ENCODE measurements at regions not wholly inside any gene's neighbourhood (a gene's known extent, or its start where the extent isn't known, plus 50 kb on each side); places are given as distances from the start of the nearest gene placed in this dataset.
A peak's percentile ranks its signal among the peaks of the same experiment; 100 is the strongest.

- H3K4me3 ChIP-seq (ENCODE audit: low read length): no peak overlapping the region
Measured at GRCh38 chr5:169351721-169352120, 50.8 kb upstream of the SLIT3 start.

GRCh38 chr5:169350759-169351240 is 49.9 kb upstream of the SLIT3 start:
- Histone ChIP-seq H3K4me1 (ENCODE audit: control insufficient read depth, insufficient read depth, low read length) (peaks cover 43% of the 10 kb centered on the region), H3K9ac (ENCODE audit: low read depth, low read length) (no peak overlapping the region), H3K4me2 (ENCODE audit: low read length) (peak overlapping the region; percentile 46), H3K4me3 (ENCODE audit: low read length) (no peak overlapping the region), H3K27me3 (ENCODE audit: control insufficient read depth, insufficient read depth, low read length) (no peaks in the 10 kb centered on the region), H3K36me3 (ENCODE audit: insufficient read depth, low read length) (no peaks in the 10 kb centered on the region), H3K9me3 (replicated peaks; ENCODE audit: low read length) (no peaks in the 10 kb centered on the region)

More at GRCh38 chr5:169351721-169352120, 50.8 kb upstream of the SLIT3 start:
- Histone ChIP-seq H3K9me3 (replicated peaks; ENCODE audit: low read length) (no peaks in the 10 kb centered on the region), H3K36me3 (ENCODE audit: insufficient read depth, low read length) (no peaks in the 10 kb centered on the region), H3K27me3 (ENCODE audit: control insufficient read depth, insufficient read depth, low read length) (no peaks in the 10 kb centered on the region), H3K4me1 (ENCODE audit: control insufficient read depth, insufficient read depth, low read length) (peaks cover 43% of the 10 kb centered on the region), H3K9ac (ENCODE audit: low read depth, low read length) (no peak overlapping the region), H3K4me2 (ENCODE audit: low read length) (peak overlapping the region; percentile 35)

All from skeletal muscle satellite cell (primary cell).